KMS-11 (cell line): ENCODE measurements at regions not wholly inside any gene's neighbourhood (a gene's known extent, or its start where the extent isn't known, plus 50 kb on each side); places are given as distances from the start of the nearest gene placed in this dataset.

Experiments used
- H2AFZ ChIP-seq: fragments of 200-600 bp; sonication (generic); 2 replicates; pipeline ENCODE4 v1.6.1; 2016; ENCODE audit warnings: antibody characterized with exemption, mixed run types, low read depth
- H3K27ac ChIP-seq: fragments of 200-600 bp; sonication (generic); 2 replicates; pipeline ENCODE4 v1.6.1; 2016; ENCODE audit warnings: mild to moderate bottlenecking, mixed run types
- H3K27me3 ChIP-seq: fragments of 200-600 bp; sonication (generic); 2 replicates; pipeline ENCODE4 v1.6.1; 2017; ENCODE audit warnings: mild to moderate bottlenecking, low read depth, mixed run types, moderate library complexity; ENCODE audit not compliant: insufficient read depth
- H3K36me3 ChIP-seq: fragments of 200-600 bp; sonication (generic); 2 replicates; pipeline ENCODE4 v1.6.1; 2017; ENCODE audit warnings: mild to moderate bottlenecking, mixed run types; ENCODE audit not compliant: insufficient read depth
- H3K4me1 ChIP-seq: fragments of 200-600 bp; sonication (generic); 2 replicates; pipeline ENCODE4 v1.6.1; 2016; ENCODE audit warnings: mild to moderate bottlenecking, low read depth, mixed run types; ENCODE audit not compliant: poor library complexity, severe bottlenecking
- H3K4me2 ChIP-seq: fragments of 200-600 bp; sonication (generic); 2 replicates; pipeline ENCODE4 v1.7.0; 2016; ENCODE audit warnings: mild to moderate bottlenecking, mixed run types
- H3K4me3 ChIP-seq: fragments of 200-600 bp; sonication (generic); IDR thresholded peaks from 2 replicates; pipeline ENCODE4 v1.6.1; 2017; ENCODE audit warnings: low read depth, low read length, mixed read lengths; ENCODE audit not compliant: insufficient read depth
- H3K79me2 ChIP-seq: fragments of 200-600 bp; sonication (generic); 2 replicates; pipeline ENCODE4 v1.6.1; 2016; ENCODE audit warnings: low read depth, mixed run types; ENCODE audit not compliant: insufficient read depth
- H3K9ac ChIP-seq: fragments of 200-600 bp; sonication (generic); 2 replicates; pipeline ENCODE4 v1.6.1; 2016; ENCODE audit warnings: mild to moderate bottlenecking, mixed run types
- H4K20me1 ChIP-seq: fragments of 200-600 bp; sonication (generic); 2 replicates; pipeline ENCODE4 v1.6.1; 2016; ENCODE audit warnings: mild to moderate bottlenecking, mixed run types; ENCODE audit not compliant: insufficient read depth
- TF ChIP-seq, protein P1 (sequence below): fragments of 200-600 bp; sonication (generic); conservative IDR thresholded peaks from 2 replicates; pipeline ENCODE4 v1.6.1; 2017; ENCODE audit warnings: low read depth, mild to moderate bottlenecking, antibody characterized with exemption, low read length, moderate library complexity, mixed read lengths

- TF ChIP-seq, protein P1, sequence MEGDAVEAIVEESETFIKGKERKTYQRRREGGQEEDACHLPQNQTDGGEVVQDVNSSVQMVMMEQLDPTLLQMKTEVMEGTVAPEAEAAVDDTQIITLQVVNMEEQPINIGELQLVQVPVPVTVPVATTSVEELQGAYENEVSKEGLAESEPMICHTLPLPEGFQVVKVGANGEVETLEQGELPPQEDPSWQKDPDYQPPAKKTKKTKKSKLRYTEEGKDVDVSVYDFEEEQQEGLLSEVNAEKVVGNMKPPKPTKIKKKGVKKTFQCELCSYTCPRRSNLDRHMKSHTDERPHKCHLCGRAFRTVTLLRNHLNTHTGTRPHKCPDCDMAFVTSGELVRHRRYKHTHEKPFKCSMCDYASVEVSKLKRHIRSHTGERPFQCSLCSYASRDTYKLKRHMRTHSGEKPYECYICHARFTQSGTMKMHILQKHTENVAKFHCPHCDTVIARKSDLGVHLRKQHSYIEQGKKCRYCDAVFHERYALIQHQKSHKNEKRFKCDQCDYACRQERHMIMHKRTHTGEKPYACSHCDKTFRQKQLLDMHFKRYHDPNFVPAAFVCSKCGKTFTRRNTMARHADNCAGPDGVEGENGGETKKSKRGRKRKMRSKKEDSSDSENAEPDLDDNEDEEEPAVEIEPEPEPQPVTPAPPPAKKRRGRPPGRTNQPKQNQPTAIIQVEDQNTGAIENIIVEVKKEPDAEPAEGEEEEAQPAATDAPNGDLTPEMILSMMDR, result no peak
- Histone ChIP-seq H3K27ac (no peak overlapping the region), H3K36me3 (no peaks in the 10 kb centered on the region), H3K4me1 (no peaks in the 10 kb centered on the region), H3K4me3 (no peak overlapping the region), H3K4me2 (no peak overlapping the region), H4K20me1 (no peaks in the 10 kb centered on the region), H3K27me3 (no peaks in the 10 kb centered on the region), H3K79me2 (no peaks in the 10 kb centered on the region), H2AFZ (no peak overlapping the region), H3K9ac (no peak overlapping the region)
Measured at GRCh38 chr1:188708795-188709535, 1768.7 kb downstream of the BRINP3 start.

DNA sequence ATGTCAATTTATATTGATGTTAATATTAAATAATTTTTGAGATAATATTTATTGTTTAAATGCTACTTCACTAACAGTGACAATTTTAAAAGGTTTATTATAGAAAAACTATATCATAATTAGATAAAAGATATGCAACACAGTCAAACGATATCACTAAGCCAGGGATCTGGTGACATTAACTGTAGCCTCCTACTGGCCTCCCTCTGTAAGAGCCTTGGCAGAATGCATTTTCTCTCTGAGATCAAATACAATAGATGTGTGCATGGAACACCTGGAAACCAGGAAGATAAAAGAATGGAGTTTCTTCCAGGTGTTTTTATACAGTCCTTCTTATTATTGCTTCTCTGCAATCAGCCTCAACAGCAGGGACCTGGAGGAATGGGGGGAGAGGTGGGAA lies 1762.1 kb downstream of the BRINP3 start:
- TF ChIP-seq, protein P1, result no peak; the same call in 1 of the 2 replicates
- H3K9ac ChIP-seq, result no peak overlapping the region
- H3K27ac ChIP-seq, result no peak overlapping the region
- no peaks in the 10 kb centered on the region for H3K27me3 ChIP-seq
- H2AFZ ChIP-seq, result no peak overlapping the region
- no peaks in the 10 kb centered on the region for H3K79me2 ChIP-seq
- no peaks in the 10 kb centered on the region for H4K20me1 ChIP-seq
- no peaks in the 10 kb centered on the region for H3K36me3 ChIP-seq
- no peak overlapping the region for H3K4me2 ChIP-seq
- H3K4me1 ChIP-seq, result no peaks in the 10 kb centered on the region
- H3K4me3 ChIP-seq, result no peak overlapping the region

DNA sequence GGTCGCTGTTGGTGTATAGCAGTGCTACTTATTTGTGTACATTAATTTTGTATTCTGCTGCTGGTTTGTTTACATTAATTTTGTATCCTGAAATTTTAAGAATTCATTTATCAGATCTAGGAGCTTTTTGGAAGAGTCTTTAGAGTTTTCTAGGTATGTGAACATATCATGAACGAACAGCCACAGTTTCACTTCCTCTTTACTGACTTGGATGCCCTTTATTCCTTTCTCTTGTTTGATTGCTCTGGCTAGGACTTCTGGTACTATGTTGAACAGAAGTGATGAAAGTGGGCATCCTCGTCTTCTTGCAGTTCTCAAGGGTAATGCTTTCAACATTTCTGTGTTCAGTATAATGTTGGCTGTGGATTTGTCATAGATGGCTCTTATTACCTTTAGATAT lies 1757.9 kb downstream of the BRINP3 start:
- H3K4me2 ChIP-seq, result no peak overlapping the region
- no peaks in the 10 kb centered on the region for H3K79me2 ChIP-seq
- H2AFZ ChIP-seq, result no peak overlapping the region
- TF ChIP-seq, protein P1, result no peak
- no peak overlapping the region for H3K27ac ChIP-seq
- H3K36me3 ChIP-seq, result no peaks in the 10 kb centered on the region
- no peaks in the 10 kb centered on the region for H4K20me1 ChIP-seq
- H3K4me3 ChIP-seq, result no peak overlapping the region
- H3K4me1 ChIP-seq, result no peaks in the 10 kb centered on the region
- no peak overlapping the region for H3K9ac ChIP-seq
- H3K27me3 ChIP-seq, result no peaks in the 10 kb centered on the region

DNA sequence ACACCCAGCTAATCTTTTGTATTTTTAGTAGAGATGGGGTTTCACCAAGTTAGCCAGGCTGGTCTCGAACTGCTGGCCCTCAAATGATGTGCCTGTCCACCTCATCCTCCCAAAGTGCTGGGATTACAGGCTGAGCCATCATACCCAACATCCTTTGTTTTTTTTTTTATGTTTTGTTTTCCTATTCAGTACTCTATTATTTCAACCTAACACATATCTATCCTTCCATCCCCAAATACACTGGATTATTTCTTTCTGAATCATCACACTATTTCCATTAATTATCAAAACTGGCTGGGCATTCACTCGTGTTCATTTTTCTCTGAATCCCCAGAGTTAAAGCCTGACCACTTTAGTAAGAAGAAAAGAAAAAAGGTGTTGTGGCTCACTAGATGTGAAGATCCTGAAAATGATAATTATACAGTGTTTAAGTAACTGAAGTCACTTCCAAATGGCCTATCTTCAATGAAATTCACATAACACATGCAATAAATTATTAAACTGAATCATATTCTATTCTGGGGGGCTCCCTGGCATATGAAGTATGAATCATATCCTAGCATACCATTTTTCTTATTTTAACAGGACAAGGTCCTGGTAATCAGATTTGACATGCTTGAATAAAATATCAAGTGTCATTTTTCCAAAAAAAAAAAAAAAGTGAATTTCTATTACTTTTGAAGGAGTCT lies 1754.2 kb downstream of the BRINP3 start:
- Histone ChIP-seq H2AFZ (no peak overlapping the region), H3K36me3 (no peaks in the 10 kb centered on the region), H3K27ac (no peak overlapping the region), H3K27me3 (no peaks in the 10 kb centered on the region), H3K9ac (no peak overlapping the region), H4K20me1 (no peaks in the 10 kb centered on the region), H3K4me1 (no peaks in the 10 kb centered on the region), H3K79me2 (no peaks in the 10 kb centered on the region), H3K4me2 (no peak overlapping the region), H3K4me3 (no peak overlapping the region)
- TF ChIP-seq, protein P1, result no peak
